Tongue (tissue), 1 donor: ENCODE measurements at regions not wholly inside any gene's neighbourhood (a gene's known extent, or its start where the extent isn't known, plus 50 kb on each side); places are given as distances from the start of the nearest gene placed in this dataset.
"Not testable (repeated sequence)": the region's sequence is repeated elsewhere in the genome, so short reads cannot be mapped to it uniquely, and the experiment has no call there.

ENCODE experiments used
- DNase-seq: peaks from one replicate; pipeline ENCODE4 v3.0.0-alpha.2; 2015

GRCh38 chr1:201639826-201640225, 100.9 kb downstream of the NAV1 start:
- DNase-seq: no peak

- DNase-seq: peak; percentile 88
Measured at GRCh38 chr1:201640624-201641023, 101.7 kb downstream of the NAV1 start.

GRCh38 chr1:201641524-201642253, 102.8 kb downstream of the NAV1 start:
- DNase-seq: no peak

GRCh38 chr1:201643835-201644104, 104.8 kb downstream of the NAV1 start:
- no peak for DNase-seq

- DNase-seq: no peak
Measured at GRCh38 chr1:201644197-201644596, 105.3 kb downstream of the NAV1 start.

- DNase-seq: not testable (repeated sequence)
Measured at GRCh38 chr1:201645000-201645399, 106.1 kb downstream of the NAV1 start.

- DNase-seq: no peak
Measured at GRCh38 chr1:201645956-201646355, 107.0 kb downstream of the NAV1 start.

- DNase-seq: no peak
Measured at GRCh38 chr1:201646411-201647022, 107.6 kb downstream of the NAV1 start.

GRCh38 chr1:201647094-201647493, 108.2 kb downstream of the NAV1 start:
- DNase-seq: no peak

GRCh38 chr1:201647722-201648065, 108.8 kb downstream of the NAV1 start:
- no peak for DNase-seq

GRCh38 chr1:201648066-201648906, 109.4 kb downstream of the NAV1 start:
- peak; percentile 77 for DNase-seq

GRCh38 chr1:201648907-201649721, 110.2 kb downstream of the NAV1 start:
- DNase-seq: peak; percentile 72

GRCh38 chr1:201649761-201650622, 111.1 kb downstream of the NAV1 start:
- DNase-seq: peak; percentile 91

GRCh38 chr1:201650623-201650933, 111.7 kb downstream of the NAV1 start:
- DNase-seq: no peak

GRCh38 chr1:201652181-201652580, 113.3 kb downstream of the NAV1 start:
- peak; percentile 76 for DNase-seq

GRCh38 chr1:201653233-201653632, 114.3 kb downstream of the NAV1 start:
- DNase-seq: no peak

GRCh38 chr1:201653883-201654282, 115.0 kb downstream of the NAV1 start:
- DNase-seq: no peak

GRCh38 chr1:201655243-201655642, 116.3 kb downstream of the NAV1 start:
- peak; percentile 87 for DNase-seq

- no peak for DNase-seq
Measured at GRCh38 chr1:201655910-201656309, 117.0 kb downstream of the NAV1 start.

- DNase-seq: peak; percentile 94
Measured at GRCh38 chr1:201656311-201657032, 117.5 kb downstream of the NAV1 start.

- DNase-seq: peak; percentile 48
Measured at GRCh38 chr1:201659572-201659971, 120.6 kb downstream of the NAV1 start.
